C4-2B (cell line): ENCODE measurements at regions not wholly inside any gene's neighbourhood (a gene's known extent, or its start where the extent isn't known, plus 50 kb on each side); places are given as distances from the start of the nearest gene placed in this dataset.

Experiments
- H3K27ac ChIP-seq: fragments of 450-650 bp; 2 replicates; pipeline ENCODE4 v1.5.1; 2017
- CTCF ChIP-seq: fragments of 450-650 bp; conservative IDR thresholded peaks from 2 replicates; pipeline ENCODE4 v1.5.1; 2017; ENCODE audit warnings: mild to moderate bottlenecking
- ZFX ChIP-seq: fragments of 450-650 bp; IDR thresholded peaks from 2 replicates; pipeline ENCODE4 v1.6.1; 2017

GRCh38 chr3:181050738-181051137, 61.2 kb upstream of the DNAJC19 start:
- H3K27ac ChIP-seq, result no peak overlapping the region
- no peak for TF ChIP-seq CTCF
- TF ChIP-seq ZFX, result no peak

GRCh38 chr3:181040030-181040429, 50.5 kb upstream of the DNAJC19 start:
- TF ChIP-seq ZFX (no peak), CTCF (no peak)

More at GRCh38 chr3:181040030-181040429, 50.5 kb upstream of the DNAJC19 start:
- H3K27ac ChIP-seq, result no peak overlapping the region
